ENCODE measurements at regions not wholly inside any gene's neighbourhood (a gene's known extent, or its start where the extent isn't known, plus 50 kb on each side); places are given as distances from the start of the nearest gene placed in this dataset.

- TF ChIP-seq CTCF (IDR thresholded peaks at IDR 0.05; ENCODE audit: borderline replicate concordance, extremely low read depth, low read length, poor library complexity, severe bottlenecking) (no peak), EZH2 (IDR thresholded peaks at IDR 0.05; ENCODE audit: borderline replicate concordance, low read depth, low read length, severe bottlenecking) (no peak)
Measured at GRCh38 chr3:23000371-23000770, 202.8 kb upstream of the UBE2E2 start.

Data from DND-41 (cell line).